ENCODE measurements at regions not wholly inside any gene's neighbourhood (a gene's known extent, or its start where the extent isn't known, plus 50 kb on each side); places are given as distances from the start of the nearest gene placed in this dataset.

DNA sequence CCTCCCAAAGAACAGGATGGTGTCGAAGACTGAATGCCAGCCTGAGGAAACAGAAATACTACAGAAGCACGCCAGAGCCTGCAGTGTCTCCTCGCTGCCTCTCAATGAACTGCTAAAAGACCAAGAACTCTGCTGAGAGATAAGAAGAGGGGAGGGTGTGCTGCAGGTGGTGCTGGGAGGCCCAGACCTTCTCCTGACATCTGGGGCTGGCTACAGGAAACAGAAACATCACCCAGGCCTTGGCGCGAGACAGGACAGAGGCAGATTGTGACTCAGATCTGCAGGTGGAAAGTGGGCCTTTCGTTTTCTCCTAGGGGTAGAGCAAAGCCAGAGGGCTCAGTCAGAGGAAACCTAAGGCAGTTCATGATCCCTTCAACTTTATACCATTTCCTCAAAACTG, 250.3 kb upstream of the TCF4 start:
- TF ChIP-seq, protein P1, sequence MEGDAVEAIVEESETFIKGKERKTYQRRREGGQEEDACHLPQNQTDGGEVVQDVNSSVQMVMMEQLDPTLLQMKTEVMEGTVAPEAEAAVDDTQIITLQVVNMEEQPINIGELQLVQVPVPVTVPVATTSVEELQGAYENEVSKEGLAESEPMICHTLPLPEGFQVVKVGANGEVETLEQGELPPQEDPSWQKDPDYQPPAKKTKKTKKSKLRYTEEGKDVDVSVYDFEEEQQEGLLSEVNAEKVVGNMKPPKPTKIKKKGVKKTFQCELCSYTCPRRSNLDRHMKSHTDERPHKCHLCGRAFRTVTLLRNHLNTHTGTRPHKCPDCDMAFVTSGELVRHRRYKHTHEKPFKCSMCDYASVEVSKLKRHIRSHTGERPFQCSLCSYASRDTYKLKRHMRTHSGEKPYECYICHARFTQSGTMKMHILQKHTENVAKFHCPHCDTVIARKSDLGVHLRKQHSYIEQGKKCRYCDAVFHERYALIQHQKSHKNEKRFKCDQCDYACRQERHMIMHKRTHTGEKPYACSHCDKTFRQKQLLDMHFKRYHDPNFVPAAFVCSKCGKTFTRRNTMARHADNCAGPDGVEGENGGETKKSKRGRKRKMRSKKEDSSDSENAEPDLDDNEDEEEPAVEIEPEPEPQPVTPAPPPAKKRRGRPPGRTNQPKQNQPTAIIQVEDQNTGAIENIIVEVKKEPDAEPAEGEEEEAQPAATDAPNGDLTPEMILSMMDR (IDR thresholded peaks at IDR 0.05): no peak
- TF ChIP-seq POLR2A (IDR thresholded peaks at IDR 0.05) (no peak), POLR2AphosphoS5 (IDR thresholded peaks at IDR 0.05) (no peak)

Data from sigmoid colon (tissue), 4 donors.